ENCODE measurements at regions not wholly inside any gene's neighbourhood (a gene's known extent, or its start where the extent isn't known, plus 50 kb on each side); places are given as distances from the start of the nearest gene placed in this dataset.

DNA sequence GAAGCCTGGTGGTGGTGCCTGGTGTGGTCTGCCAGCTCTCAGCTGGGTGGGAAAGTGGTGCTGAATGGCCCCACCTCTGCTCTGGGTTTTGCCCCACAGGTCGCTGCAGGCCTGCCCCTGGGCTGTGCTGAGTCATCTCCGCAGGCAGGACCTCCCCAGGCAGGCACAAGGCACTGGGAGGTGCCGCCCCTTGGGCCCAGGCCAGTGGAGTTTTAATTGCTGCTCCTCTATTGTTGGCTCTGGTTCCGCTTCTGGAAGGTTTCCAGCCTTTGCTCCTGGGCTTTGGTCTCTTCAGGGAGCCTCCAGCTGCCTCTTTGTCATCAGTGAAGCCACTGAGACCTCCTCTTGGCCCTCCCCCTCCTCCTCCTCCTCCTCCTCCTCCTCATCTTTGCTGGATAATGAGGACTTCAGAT, 180.3 kb upstream of the GRB10 start:
- TF ChIP-seq, protein P1, sequence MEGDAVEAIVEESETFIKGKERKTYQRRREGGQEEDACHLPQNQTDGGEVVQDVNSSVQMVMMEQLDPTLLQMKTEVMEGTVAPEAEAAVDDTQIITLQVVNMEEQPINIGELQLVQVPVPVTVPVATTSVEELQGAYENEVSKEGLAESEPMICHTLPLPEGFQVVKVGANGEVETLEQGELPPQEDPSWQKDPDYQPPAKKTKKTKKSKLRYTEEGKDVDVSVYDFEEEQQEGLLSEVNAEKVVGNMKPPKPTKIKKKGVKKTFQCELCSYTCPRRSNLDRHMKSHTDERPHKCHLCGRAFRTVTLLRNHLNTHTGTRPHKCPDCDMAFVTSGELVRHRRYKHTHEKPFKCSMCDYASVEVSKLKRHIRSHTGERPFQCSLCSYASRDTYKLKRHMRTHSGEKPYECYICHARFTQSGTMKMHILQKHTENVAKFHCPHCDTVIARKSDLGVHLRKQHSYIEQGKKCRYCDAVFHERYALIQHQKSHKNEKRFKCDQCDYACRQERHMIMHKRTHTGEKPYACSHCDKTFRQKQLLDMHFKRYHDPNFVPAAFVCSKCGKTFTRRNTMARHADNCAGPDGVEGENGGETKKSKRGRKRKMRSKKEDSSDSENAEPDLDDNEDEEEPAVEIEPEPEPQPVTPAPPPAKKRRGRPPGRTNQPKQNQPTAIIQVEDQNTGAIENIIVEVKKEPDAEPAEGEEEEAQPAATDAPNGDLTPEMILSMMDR (conservative IDR thresholded peaks at IDR 0.05), result no peak
- TF ChIP-seq ZFX (IDR thresholded peaks at IDR 0.05), result no peak

All from C4-2B (cell line).